ENCODE measurements at regions not wholly inside any gene's neighbourhood (a gene's known extent, or its start where the extent isn't known, plus 50 kb on each side); places are given as distances from the start of the nearest gene placed in this dataset.

DNA sequence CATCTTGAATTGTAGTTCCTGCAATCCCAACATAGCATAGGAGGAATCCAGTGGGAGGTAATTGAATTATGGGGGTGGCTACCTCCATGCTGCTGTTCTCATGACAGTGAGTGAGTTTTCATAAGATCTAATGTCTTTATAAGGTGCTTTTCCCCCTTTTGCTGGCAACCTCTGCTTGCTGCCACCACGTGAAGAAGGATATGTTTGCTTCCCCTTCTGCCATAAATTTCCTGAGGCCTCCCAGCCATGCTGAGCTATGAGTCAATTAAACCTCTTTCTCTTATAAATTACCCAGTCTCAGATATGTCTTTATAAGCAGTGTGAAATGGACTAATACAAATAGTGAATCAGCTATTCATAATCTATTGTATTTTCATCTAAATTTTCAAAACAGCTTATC, 537.3 kb downstream of the EPHA3 start:
- TF ChIP-seq, protein P1, sequence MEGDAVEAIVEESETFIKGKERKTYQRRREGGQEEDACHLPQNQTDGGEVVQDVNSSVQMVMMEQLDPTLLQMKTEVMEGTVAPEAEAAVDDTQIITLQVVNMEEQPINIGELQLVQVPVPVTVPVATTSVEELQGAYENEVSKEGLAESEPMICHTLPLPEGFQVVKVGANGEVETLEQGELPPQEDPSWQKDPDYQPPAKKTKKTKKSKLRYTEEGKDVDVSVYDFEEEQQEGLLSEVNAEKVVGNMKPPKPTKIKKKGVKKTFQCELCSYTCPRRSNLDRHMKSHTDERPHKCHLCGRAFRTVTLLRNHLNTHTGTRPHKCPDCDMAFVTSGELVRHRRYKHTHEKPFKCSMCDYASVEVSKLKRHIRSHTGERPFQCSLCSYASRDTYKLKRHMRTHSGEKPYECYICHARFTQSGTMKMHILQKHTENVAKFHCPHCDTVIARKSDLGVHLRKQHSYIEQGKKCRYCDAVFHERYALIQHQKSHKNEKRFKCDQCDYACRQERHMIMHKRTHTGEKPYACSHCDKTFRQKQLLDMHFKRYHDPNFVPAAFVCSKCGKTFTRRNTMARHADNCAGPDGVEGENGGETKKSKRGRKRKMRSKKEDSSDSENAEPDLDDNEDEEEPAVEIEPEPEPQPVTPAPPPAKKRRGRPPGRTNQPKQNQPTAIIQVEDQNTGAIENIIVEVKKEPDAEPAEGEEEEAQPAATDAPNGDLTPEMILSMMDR (IDR thresholded peaks at IDR 0.05; ENCODE audit: unreplicated experiment), result no peak
- Mint-ChIP-seq H3K27ac (peak overlapping the region; percentile 18), H3K4me1 (peaks cover 7% of the 10 kb centered on the region), H3K27me3 (ENCODE audit: low read depth) (no peaks in the 10 kb centered on the region), H3K4me3 (no peak overlapping the region), H3K36me3 (no peaks in the 10 kb centered on the region), H3K9me3 (peaks cover 26% of the 10 kb centered on the region)
- DNase-seq (ENCODE audit: low spot score in 2 of 2, unreplicated experiment in 2 of 2), result no peak

DNA sequence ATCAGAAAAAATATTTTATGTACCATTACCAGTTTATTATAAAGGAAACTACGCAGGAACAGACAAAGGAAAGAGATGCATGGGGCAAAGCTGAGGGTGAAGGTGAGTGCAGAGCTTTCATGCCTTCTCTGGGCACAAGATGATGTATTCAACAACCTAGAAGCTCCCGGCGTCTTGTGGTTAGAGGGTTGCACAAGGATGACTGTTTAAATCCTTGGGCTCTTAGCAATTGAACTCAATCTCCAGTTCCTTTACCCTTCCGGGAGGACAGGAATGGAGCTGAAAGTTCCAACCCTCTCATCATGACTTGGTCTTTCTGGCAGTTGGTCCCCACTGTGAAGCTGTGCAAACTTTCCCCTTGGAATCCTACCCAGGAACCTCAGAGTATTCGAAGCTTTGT, 542.0 kb downstream of the EPHA3 start:
- Mint-ChIP-seq H3K36me3 (no peaks in the 10 kb centered on the region), H3K27me3 (ENCODE audit: low read depth) (no peaks in the 10 kb centered on the region), H3K27ac (no peak overlapping the region), H3K4me1 (peaks cover 5% of the 10 kb centered on the region), H3K4me3 (no peak overlapping the region), H3K9me3 (no peaks in the 10 kb centered on the region)
- DNase-seq (ENCODE audit: low spot score in 2 of 2, unreplicated experiment in 2 of 2), result no peak
- TF ChIP-seq, protein P1 (IDR thresholded peaks at IDR 0.05; ENCODE audit: unreplicated experiment), result no peak

DNA sequence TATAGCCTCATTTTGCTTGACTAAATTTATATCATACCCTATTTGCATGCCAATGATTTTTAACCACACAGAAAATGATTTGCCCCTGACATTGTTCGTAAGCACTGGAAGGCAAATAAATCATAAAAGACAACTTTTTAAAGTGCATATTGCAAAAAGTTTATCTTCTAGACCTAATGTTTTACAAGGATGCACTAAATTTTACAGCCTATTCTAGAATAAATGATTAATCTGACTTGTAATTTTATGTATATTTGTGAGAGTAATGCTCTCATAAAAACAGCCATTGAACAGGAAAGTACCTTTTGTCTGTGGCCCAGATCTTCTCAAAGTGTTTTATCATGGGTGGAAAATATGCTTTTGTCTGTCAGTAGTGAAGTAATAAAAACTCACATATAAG, 546.6 kb downstream of the EPHA3 start:
- TF ChIP-seq, protein P1 (IDR thresholded peaks at IDR 0.05; ENCODE audit: unreplicated experiment), result no peak
- Mint-ChIP-seq H3K4me3 (no peak overlapping the region), H3K4me1 (no peaks in the 10 kb centered on the region), H3K27me3 (ENCODE audit: low read depth) (no peaks in the 10 kb centered on the region), H3K9me3 (peaks cover 26% of the 10 kb centered on the region), H3K27ac (no peak overlapping the region), H3K36me3 (no peaks in the 10 kb centered on the region)
- DNase-seq (ENCODE audit: low spot score in 2 of 2, unreplicated experiment in 2 of 2), result no peak

GRCh38 chr3:89656388-89656787, 549.0 kb downstream of the EPHA3 start:
- DNase-seq (ENCODE audit: low spot score in 2 of 2, unreplicated experiment in 2 of 2), result no peak
- no peaks in the 10 kb centered on the region for H3K27me3 Mint-ChIP-seq (ENCODE audit: low read depth)
- no peaks in the 10 kb centered on the region for H3K36me3 Mint-ChIP-seq
- peaks cover 26% of the 10 kb centered on the region for H3K9me3 Mint-ChIP-seq
- H3K4me3 Mint-ChIP-seq, result no peak overlapping the region
- H3K4me1 Mint-ChIP-seq, result no peaks in the 10 kb centered on the region
- no peak overlapping the region for H3K27ac Mint-ChIP-seq
- TF ChIP-seq, protein P1 (IDR thresholded peaks at IDR 0.05; ENCODE audit: unreplicated experiment), result no peak

DNA sequence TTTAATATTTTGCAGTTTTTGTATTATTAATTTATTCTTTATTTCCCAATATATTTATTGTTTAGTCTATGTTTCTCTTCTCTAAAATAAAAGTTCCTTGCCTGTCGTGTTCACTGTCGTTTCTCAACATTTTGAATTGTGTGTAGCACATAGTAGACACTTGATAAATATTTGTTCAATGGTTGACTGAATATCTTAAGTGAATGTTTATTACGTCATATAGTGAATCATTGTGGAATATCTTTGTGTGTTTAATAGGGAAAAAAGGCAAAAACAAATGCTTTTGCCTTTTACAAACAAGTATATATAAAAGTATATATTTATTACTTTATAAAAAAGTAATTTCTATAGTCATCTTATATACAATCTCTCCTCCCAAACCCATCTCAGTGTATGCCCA, 572.3 kb downstream of the EPHA3 start:
- DNase-seq (ENCODE audit: low spot score in 2 of 2, unreplicated experiment in 2 of 2), result no peak
- Mint-ChIP-seq H3K27ac (no peak overlapping the region), H3K27me3 (ENCODE audit: low read depth) (no peaks in the 10 kb centered on the region), H3K9me3 (no peaks in the 10 kb centered on the region), H3K4me1 (peaks cover 13% of the 10 kb centered on the region), H3K36me3 (no peaks in the 10 kb centered on the region), H3K4me3 (no peak overlapping the region)
- TF ChIP-seq, protein P1 (IDR thresholded peaks at IDR 0.05; ENCODE audit: unreplicated experiment), result no peak

DNA sequence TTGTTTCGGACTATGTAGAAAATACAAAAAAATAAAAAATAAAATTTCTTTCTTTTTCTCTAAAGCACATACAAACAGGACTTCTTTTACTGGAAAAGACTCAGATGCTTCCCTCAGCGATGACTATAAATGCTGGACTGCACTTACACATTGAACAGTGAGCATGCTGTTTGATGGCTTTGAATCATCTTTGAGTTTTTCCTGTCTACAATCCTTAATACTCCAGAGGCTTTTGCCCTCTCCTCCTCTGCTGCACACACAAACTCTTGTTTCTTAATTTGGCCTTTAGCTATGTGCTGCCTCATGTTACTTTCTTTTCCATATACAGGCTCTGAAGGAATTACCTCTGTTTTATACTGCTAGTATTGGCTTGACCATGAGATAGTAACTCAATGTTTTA, 575.1 kb downstream of the EPHA3 start:
- Mint-ChIP-seq H3K4me3 (no peak overlapping the region), H3K36me3 (no peaks in the 10 kb centered on the region), H3K4me1 (peaks cover 9% of the 10 kb centered on the region), H3K9me3 (no peaks in the 10 kb centered on the region), H3K27ac (no peak overlapping the region), H3K27me3 (ENCODE audit: low read depth) (no peaks in the 10 kb centered on the region)
- DNase-seq (ENCODE audit: low spot score in 2 of 2, unreplicated experiment in 2 of 2), result no peak
- TF ChIP-seq, protein P1 (IDR thresholded peaks at IDR 0.05; ENCODE audit: unreplicated experiment), result no peak
